ENCODE measurements at regions not wholly inside any gene's neighbourhood (a gene's known extent, or its start where the extent isn't known, plus 50 kb on each side); places are given as distances from the start of the nearest gene placed in this dataset.

DNA sequence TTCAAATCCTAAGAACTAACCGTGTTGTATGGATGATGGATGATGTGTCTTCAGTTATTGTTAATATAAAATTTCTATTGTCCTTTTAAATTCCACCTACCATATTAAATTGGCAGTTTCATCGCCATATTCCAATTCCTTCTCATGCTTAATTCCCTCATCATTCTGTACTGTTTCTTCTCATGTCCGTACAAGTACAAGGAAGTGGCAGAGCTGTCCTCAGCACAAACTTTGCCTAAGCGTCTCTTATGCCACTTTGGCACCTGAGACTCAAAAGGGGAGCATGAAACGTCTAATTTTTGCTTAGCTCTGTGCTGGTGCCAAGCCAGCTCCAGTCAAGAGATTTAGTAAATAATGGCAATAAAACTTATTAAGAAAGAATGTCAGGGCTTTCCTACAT is 158.2 kb upstream of the LAMA2 start:
- no peak overlapping the region for H3K27ac ChIP-seq
- TF ChIP-seq CTCF (conservative IDR thresholded peaks at IDR 0.05) (no peak), ZFX (IDR thresholded peaks at IDR 0.05) (no peak)

GRCh38 chr6:128723667-128724066 is 159.3 kb upstream of the LAMA2 start:
- no peak for TF ChIP-seq CTCF (conservative IDR thresholded peaks at IDR 0.05)
- TF ChIP-seq ZFX (IDR thresholded peaks at IDR 0.05) = no peak
- H3K27ac ChIP-seq = no peak overlapping the region

GRCh38 chr6:128720891-128721290 is 162.0 kb upstream of the LAMA2 start:
- H3K27ac ChIP-seq = no peak overlapping the region

GRCh38 chr6:128719786-128720185 is 163.2 kb upstream of the LAMA2 start:
- TF ChIP-seq ZFX (IDR thresholded peaks at IDR 0.05) (no peak), CTCF (conservative IDR thresholded peaks at IDR 0.05) (no peak)
- H3K27ac ChIP-seq = no peak overlapping the region

More at GRCh38 chr6:128720891-128721290, 162.0 kb upstream of the LAMA2 start:
- TF ChIP-seq CTCF (conservative IDR thresholded peaks at IDR 0.05) (no peak), ZFX (IDR thresholded peaks at IDR 0.05) (no peak)

DNA sequence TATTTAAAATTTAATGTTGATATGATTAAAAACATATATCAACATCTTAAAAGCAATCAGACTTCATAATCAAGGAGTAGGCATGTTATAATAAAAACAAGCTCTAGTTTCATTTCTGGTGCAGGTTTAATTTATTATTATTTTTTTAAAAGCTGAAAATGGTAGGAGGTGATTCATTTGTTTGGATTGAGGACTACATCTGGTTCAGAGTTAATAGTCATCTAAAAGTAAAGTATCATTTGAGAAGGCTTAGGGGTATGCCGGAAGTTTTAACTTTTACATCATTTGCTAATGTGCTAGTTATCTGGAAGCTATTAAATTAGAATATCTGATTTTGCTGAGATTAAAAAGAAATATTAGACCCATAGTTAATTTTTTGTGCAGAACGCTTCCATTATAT is 169.5 kb upstream of the LAMA2 start:
- no peak for TF ChIP-seq ZFX (IDR thresholded peaks at IDR 0.05)
- TF ChIP-seq CTCF (conservative IDR thresholded peaks at IDR 0.05) = no peak
- H3K27ac ChIP-seq = no peak overlapping the region

- no peak overlapping the region for H3K27ac ChIP-seq
- no peak for TF ChIP-seq CTCF (conservative IDR thresholded peaks at IDR 0.05)
- no peak for TF ChIP-seq ZFX (IDR thresholded peaks at IDR 0.05)
These were observed 170.0 kb upstream of the LAMA2 start for GRCh38 chr6:128712898-128713297.

DNA sequence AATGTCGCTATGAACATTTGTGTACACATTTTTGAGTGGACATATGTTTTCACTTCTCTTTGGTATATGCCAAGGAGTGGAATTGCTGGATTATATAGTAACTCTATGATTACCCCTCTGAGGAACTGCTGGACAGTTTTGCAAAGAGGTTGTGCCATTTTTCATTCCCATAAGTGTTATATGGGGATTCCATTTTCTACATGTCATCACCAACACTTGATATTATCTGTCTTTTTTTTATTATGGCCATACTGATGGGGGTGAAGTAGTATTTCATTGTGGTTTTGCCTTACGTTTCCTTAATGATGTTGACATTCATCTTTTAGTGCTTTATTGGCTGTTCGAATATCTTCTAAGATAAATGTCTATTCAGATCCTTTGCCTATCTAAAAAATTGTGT is 171.8 kb upstream of the LAMA2 start:
- no peak overlapping the region for H3K27ac ChIP-seq
- TF ChIP-seq CTCF (conservative IDR thresholded peaks at IDR 0.05) = no peak
- no peak for TF ChIP-seq ZFX (IDR thresholded peaks at IDR 0.05)
